H9 (cell line): ENCODE measurements at regions not wholly inside any gene's neighbourhood (a gene's known extent, or its start where the extent isn't known, plus 50 kb on each side); places are given as distances from the start of the nearest gene placed in this dataset.

ENCODE experiments used
- DNase-seq: peaks from one replicate; pipeline ENCODE4 v3.0.0-alpha.2; 2017
- H2AFZ ChIP-seq: one replicate; pipeline ENCODE4 v1.6.1; 2013; ENCODE audit warnings: mild to moderate bottlenecking, low read length, control low read depth, moderate library complexity
- H2AK5ac ChIP-seq: 2 replicates; pipeline ENCODE4 v1.6.1; 2013; ENCODE audit warnings: low read length, control low read depth, mixed read lengths; ENCODE audit not compliant: insufficient read length
- H2BK120ac ChIP-seq: one replicate; pipeline ENCODE4 v1.6.1; 2013; ENCODE audit warnings: low read depth, mild to moderate bottlenecking, low read length, control low read depth, inconsistent platforms; ENCODE audit not compliant: poor library complexity, severe bottlenecking
- H2BK12ac ChIP-seq: 2 replicates; pipeline ENCODE4 v1.6.1; 2013; ENCODE audit warnings: low read length, control low read depth, mixed read lengths, low read depth; ENCODE audit not compliant: insufficient read length
- H2BK15ac ChIP-seq: 2 replicates; pipeline ENCODE4 v1.6.1; 2013; ENCODE audit warnings: low read depth, low read length, control low read depth
- H2BK20ac ChIP-seq: one replicate; pipeline ENCODE4 v1.6.1; 2013; ENCODE audit warnings: low read depth, mild to moderate bottlenecking, low read length, control low read depth, inconsistent platforms; ENCODE audit not compliant: poor library complexity, severe bottlenecking
- H2BK5ac ChIP-seq: 2 replicates; pipeline ENCODE4 v1.6.1; 2013; ENCODE audit warnings: low read length, control low read depth, mixed read lengths; ENCODE audit not compliant: insufficient read length
- H3K14ac ChIP-seq: 2 replicates; pipeline ENCODE4 v1.6.1; 2013; ENCODE audit warnings: low read length, control low read depth; ENCODE audit not compliant: insufficient read depth
- H3K18ac ChIP-seq: 2 replicates; pipeline ENCODE4 v1.6.1; 2013; ENCODE audit warnings: low read depth, mild to moderate bottlenecking, mixed read lengths, low read length, control low read depth; ENCODE audit not compliant: insufficient read length
- H3K23ac ChIP-seq: 2 replicates; pipeline ENCODE4 v1.6.1; 2013; ENCODE audit warnings: low read length, control low read depth, mixed read lengths, low read depth; ENCODE audit not compliant: insufficient read length
- H3K23me2 ChIP-seq: 2 replicates; pipeline ENCODE4 v1.6.1; 2013; ENCODE audit warnings: low read depth, mild to moderate bottlenecking, mixed read lengths, low read length, control low read depth; ENCODE audit not compliant: insufficient read length, poor library complexity, severe bottlenecking
- H3K27ac ChIP-seq: 2 replicates; pipeline ENCODE4 v1.5.1; 2013; ENCODE audit warnings: low read length, control low read depth, mixed read lengths, low read depth; ENCODE audit not compliant: insufficient read length
- H3K27me3 ChIP-seq: 2 replicates; pipeline ENCODE4 v1.6.1; 2013; ENCODE audit warnings: low read length, control low read depth, inconsistent platforms; ENCODE audit not compliant: insufficient read depth
- H3K4ac ChIP-seq: 2 replicates; pipeline ENCODE4 v1.6.1; 2013; ENCODE audit warnings: low read depth, mild to moderate bottlenecking, control low read depth, inconsistent platforms, low read length, moderate library complexity
- H3K4me1 ChIP-seq: 2 replicates; pipeline ENCODE4 v1.6.1; 2013; ENCODE audit warnings: low read length, control low read depth, inconsistent platforms; ENCODE audit not compliant: insufficient read depth
- H3K4me2 ChIP-seq: 2 replicates; pipeline ENCODE4 v1.6.1; 2013; ENCODE audit warnings: low read length, control low read depth, mixed read lengths; ENCODE audit not compliant: insufficient read length, insufficient read depth
- H3K56ac ChIP-seq: 2 replicates; pipeline ENCODE4 v1.6.1; 2013; ENCODE audit warnings: low read depth, mild to moderate bottlenecking, mixed read lengths, low read length, control low read depth; ENCODE audit not compliant: insufficient read length
- H3K79me1 ChIP-seq: 2 replicates; pipeline ENCODE4 v1.6.1; 2013; ENCODE audit warnings: low read depth, mild to moderate bottlenecking, moderate library complexity, low read length, control low read depth, inconsistent platforms; ENCODE audit not compliant: insufficient read depth, poor library complexity, severe bottlenecking
- H3K79me2 ChIP-seq: 2 replicates; pipeline ENCODE4 v1.6.1; 2013; ENCODE audit warnings: low read length, control low read depth, inconsistent platforms; ENCODE audit not compliant: insufficient read depth
- H3K9ac ChIP-seq: 2 replicates; pipeline ENCODE4 v1.6.1; 2013; ENCODE audit warnings: low read length, control low read depth, mixed read lengths; ENCODE audit not compliant: insufficient read length; ENCODE audit errors: extremely low read depth
- H3K9me3 ChIP-seq: one replicate; pipeline ENCODE4 v1.6.1; 2013; ENCODE audit warnings: low read depth, low read length, inconsistent platforms; ENCODE audit not compliant: control insufficient read depth
- H3T11ph ChIP-seq: one replicate; pipeline ENCODE4 v1.6.1; 2013; ENCODE audit warnings: mild to moderate bottlenecking, low read length, control low read depth, inconsistent platforms
- H4K20me1 ChIP-seq: one replicate; pipeline ENCODE4 v1.6.1; 2013; ENCODE audit not compliant: control insufficient read depth, insufficient read length, insufficient read depth
- H4K5ac ChIP-seq: 2 replicates; pipeline ENCODE4 v1.6.1; 2013; ENCODE audit warnings: low read depth, mild to moderate bottlenecking, mixed read lengths, low read length, control low read depth; ENCODE audit not compliant: insufficient read length
- H4K8ac ChIP-seq: replicated peaks from 2 replicates; pipeline ENCODE4 v1.6.1; 2013; ENCODE audit warnings: low read length, control low read depth, mixed read lengths, low read depth; ENCODE audit not compliant: insufficient read length
- H4K91ac ChIP-seq: 2 replicates; pipeline ENCODE4 v1.6.1; 2013; ENCODE audit warnings: low read depth, mild to moderate bottlenecking, moderate library complexity, mixed read lengths, low read length, control low read depth; ENCODE audit not compliant: insufficient read length
- H3K27ac Mint-ChIP-seq, 3 experiments: 2 replicates in 2 of 3; 3 replicates in 1 of 3; pipeline ENCODE4 v1.8.0; 2020 to 2021; ENCODE audit warnings: mixed read lengths in 3 of 3, mild to moderate bottlenecking in 1 of 3, moderate library complexity in 1 of 3
- H3K27me3 Mint-ChIP-seq: 2 replicates; pipeline ENCODE4 v1.8.0; 2021; ENCODE audit warnings: low read depth, mild to moderate bottlenecking, moderate library complexity, mixed read lengths
- H3K36me3 Mint-ChIP-seq, 3 experiments: 2 replicates in 2 of 3; 3 replicates in 1 of 3; pipeline ENCODE4 v1.8.0; 2020 to 2021; ENCODE audit warnings: low read depth in 3 of 3, mixed read lengths in 3 of 3; ENCODE audit not compliant: insufficient read depth in 1 of 3
- H3K4me1 Mint-ChIP-seq, 2 experiments: 2 replicates each; pipeline ENCODE4 v1.8.0; 2020; ENCODE audit warnings: mixed read lengths in 2 of 2
- H3K4me3 Mint-ChIP-seq, 2 experiments: 2 replicates in 1 of 2; 3 replicates in 1 of 2; pipeline ENCODE4 v1.8.0; 2020 to 2021; ENCODE audit warnings: mild to moderate bottlenecking in 2 of 2, mixed read lengths in 2 of 2, moderate library complexity in 1 of 2
- H3K9me3 Mint-ChIP-seq, 2 experiments: 2 replicates in 1 of 2; 3 replicates in 1 of 2; pipeline ENCODE4 v1.8.0; 2020; ENCODE audit warnings: mild to moderate bottlenecking in 2 of 2, mixed read lengths in 2 of 2, moderate library complexity in 1 of 2
- CTCF ChIP-seq: fragments of 200-600 bp; sonication (generic); conservative IDR thresholded peaks from 3 replicates; pipeline ENCODE4 v1.8.0; 2021; ENCODE audit warnings: antibody characterized with exemption, mild to moderate bottlenecking
- WGBS: extraction: QIAGEN DNeasy Blood & Tissue Kit; methylation state at CpG from one replicate; pipeline ENCODE4 v1.1.7; 2013; ENCODE audit warnings: missing lambda C conversion rate, low lambda C conversion rate, mixed read lengths; ENCODE audit not compliant: insufficient read length; ENCODE audit errors: extremely low coverage; 5-methylcytosine and 5-hydroxymethylcytosine counted together

- Histone ChIP-seq H2AFZ (no peak overlapping the region), H4K91ac (no peak overlapping the region), H3K27me3 (no peaks in the 10 kb centered on the region), H4K5ac (no peak overlapping the region), H3T11ph (no peak overlapping the region), H4K20me1 (no peaks in the 10 kb centered on the region), H2BK12ac (no peak overlapping the region), H3K23me2 (no peaks in the 10 kb centered on the region), H2BK20ac (no peak overlapping the region), H3K4ac (no peak overlapping the region), H2BK15ac (no peak overlapping the region), H3K9ac (no peak overlapping the region), H3K14ac (no peak overlapping the region), H3K9me3 (no peaks in the 10 kb centered on the region), H4K8ac (no peak overlapping the region), H3K27ac (no peak overlapping the region), H3K79me2 (no peaks in the 10 kb centered on the region), H2AK5ac (no peak overlapping the region), H3K4me1 (no peaks in the 10 kb centered on the region), H3K18ac (no peak overlapping the region), H3K23ac (no peak overlapping the region), H2BK5ac (no peak overlapping the region), H3K4me2 (no peak overlapping the region), H3K56ac (no peak overlapping the region), H2BK120ac (no peak overlapping the region), H3K79me1 (no peaks in the 10 kb centered on the region)
- no CpG with 5 or more reads among the region's 1 CpG for WGBS
- no peak for TF ChIP-seq CTCF
- Mint-ChIP-seq H3K9me3 (no peaks in the 10 kb centered on the region), H3K4me3 (no peak overlapping the region), H3K27me3 (no peaks in the 10 kb centered on the region), H3K4me1 (peaks cover 3 to 4% of the 10 kb centered on the region in 2 experiments; a peak in 2 of 4 replicates), H3K27ac (no peak overlapping the region; a peak in 1 of 7 replicates), H3K36me3 (no peaks in the 10 kb centered on the region; a peak in 2 of 7 replicates)
- no peak for DNase-seq
Observed at GRCh38 chr3:56903231-56903782, 101.6 kb upstream of the ARHGEF3 start.
